Ascending aorta (tissue), 2 donors: ENCODE measurements at regions not wholly inside any gene's neighbourhood (a gene's known extent, or its start where the extent isn't known, plus 50 kb on each side); places are given as distances from the start of the nearest gene placed in this dataset.

ENCODE experiments used
- DNase-seq, 2 donors: peaks; one replicate each; pipeline ENCODE4 v3.0.0-alpha.2; 2019; ENCODE audit warnings: low spot score in 2 of 2
- H3K27ac ChIP-seq, 2 donors: fragments of 200-600 bp; sonication (generic); one replicate each; pipeline ENCODE4 v1.5.1; 2016 to 2017; ENCODE audit warnings: mild to moderate bottlenecking in 1 of 2
- H3K27me3 ChIP-seq: fragments of 200-600 bp; sonication (generic); one replicate; pipeline ENCODE4 v1.5.1; 2017
- H3K36me3 ChIP-seq, 2 donors: fragments of 200-600 bp; sonication (generic); one replicate each; pipeline ENCODE4 v1.5.1; 2016
- H3K4me1 ChIP-seq, 2 donors: fragments of 200-600 bp; sonication (generic); one replicate each; pipeline ENCODE4 v1.5.1; 2016 to 2017; ENCODE audit warnings: mild to moderate bottlenecking in 1 of 2
- H3K4me3 ChIP-seq, 2 donors: fragments of 200-600 bp; sonication (generic); one replicate each; pipeline ENCODE4 v1.5.1; 2016 to 2017; ENCODE audit warnings: mild to moderate bottlenecking in 1 of 2
- H3K9me3 ChIP-seq, 2 donors: fragments of 200-600 bp; sonication (generic); one replicate each; pipeline ENCODE4 v1.5.1; 2016
- intact Hi-C: fragments of 100-400 bp; cut with DNase I; formaldehyde crosslinking; loops from one replicate; pipeline ENCODE4 v1.15.1; 2023
- TF ChIP-seq, protein P1 (sequence below), 3 experiments: fragments of 200-600 bp in 2 of 3; fragments of 450-650 bp in 1 of 3; sonication (generic) in 2 of 3; IDR thresholded peaks; one replicate each; pipeline ENCODE4 v1.5.1; 2016 to 2019; ENCODE audit warnings: antibody characterized with exemption in 3 of 3, mild to moderate bottlenecking in 1 of 3, moderate library complexity in 1 of 3

- H3K4me1 ChIP-seq, result no peaks in the 10 kb centered on the region
- no peak overlapping the region for H3K27ac ChIP-seq
- H3K27me3 ChIP-seq, result no peaks in the 10 kb centered on the region
- TF ChIP-seq, protein P1, sequence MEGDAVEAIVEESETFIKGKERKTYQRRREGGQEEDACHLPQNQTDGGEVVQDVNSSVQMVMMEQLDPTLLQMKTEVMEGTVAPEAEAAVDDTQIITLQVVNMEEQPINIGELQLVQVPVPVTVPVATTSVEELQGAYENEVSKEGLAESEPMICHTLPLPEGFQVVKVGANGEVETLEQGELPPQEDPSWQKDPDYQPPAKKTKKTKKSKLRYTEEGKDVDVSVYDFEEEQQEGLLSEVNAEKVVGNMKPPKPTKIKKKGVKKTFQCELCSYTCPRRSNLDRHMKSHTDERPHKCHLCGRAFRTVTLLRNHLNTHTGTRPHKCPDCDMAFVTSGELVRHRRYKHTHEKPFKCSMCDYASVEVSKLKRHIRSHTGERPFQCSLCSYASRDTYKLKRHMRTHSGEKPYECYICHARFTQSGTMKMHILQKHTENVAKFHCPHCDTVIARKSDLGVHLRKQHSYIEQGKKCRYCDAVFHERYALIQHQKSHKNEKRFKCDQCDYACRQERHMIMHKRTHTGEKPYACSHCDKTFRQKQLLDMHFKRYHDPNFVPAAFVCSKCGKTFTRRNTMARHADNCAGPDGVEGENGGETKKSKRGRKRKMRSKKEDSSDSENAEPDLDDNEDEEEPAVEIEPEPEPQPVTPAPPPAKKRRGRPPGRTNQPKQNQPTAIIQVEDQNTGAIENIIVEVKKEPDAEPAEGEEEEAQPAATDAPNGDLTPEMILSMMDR (IDR thresholded peaks at IDR 0.05), result no peak
- no peak overlapping the region for H3K4me3 ChIP-seq
- no peaks in the 10 kb centered on the region for H3K9me3 ChIP-seq
- no peaks in the 10 kb centered on the region for H3K36me3 ChIP-seq
- peak in 1 of 2 donors; percentile 19 for DNase-seq
- intact Hi-C loops, result no loop called here
Observed at GRCh38 chr17:33534087-33534486, 241.0 kb upstream of the ASIC2 start.

DNA sequence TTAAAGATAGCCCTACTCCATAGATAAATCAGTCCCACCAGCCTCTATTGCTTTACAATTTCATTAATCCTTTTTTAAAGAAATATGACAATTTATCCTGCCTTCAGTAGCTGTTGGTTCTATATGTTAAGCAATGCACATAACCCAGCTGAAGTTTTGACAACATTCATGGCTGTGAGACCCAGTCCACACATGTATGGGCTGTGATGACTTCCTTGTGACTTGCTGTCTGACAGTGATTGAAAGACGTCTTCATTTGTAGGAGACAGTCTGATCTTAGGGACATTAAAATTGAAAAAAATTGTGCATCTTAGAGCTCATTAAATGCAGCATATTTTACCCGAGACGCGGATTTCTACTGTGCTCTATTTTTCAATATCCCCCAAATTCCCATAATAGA, 252.0 kb upstream of the ASIC2 start:
- no peak for DNase-seq
- intact Hi-C loops, result no loop called here
- no peaks in the 10 kb centered on the region for H3K36me3 ChIP-seq

GRCh38 chr17:33550261-33550660, 257.2 kb upstream of the ASIC2 start:
- Histone ChIP-seq H3K36me3 (no peaks in the 10 kb centered on the region), H3K4me3 (no peak overlapping the region), H3K27me3 (no peaks in the 10 kb centered on the region), H3K4me1 (no peaks in the 10 kb centered on the region), H3K27ac (no peak overlapping the region), H3K9me3 (no peaks in the 10 kb centered on the region)
- TF ChIP-seq, protein P1 (IDR thresholded peaks at IDR 0.05), result no peak
- intact Hi-C loops, result no loop called here
- no peak for DNase-seq

More for the DNA sequence above, 252.0 kb upstream of the ASIC2 start:
- H3K4me3 ChIP-seq, result no peak overlapping the region
- no peaks in the 10 kb centered on the region for H3K27me3 ChIP-seq
- TF ChIP-seq, protein P1 (IDR thresholded peaks at IDR 0.05), result no peak
- H3K9me3 ChIP-seq, result no peaks in the 10 kb centered on the region
- H3K27ac ChIP-seq, result no peak overlapping the region
- no peaks in the 10 kb centered on the region for H3K4me1 ChIP-seq

GRCh38 chr17:33551075-33551474, 258.0 kb upstream of the ASIC2 start:
- no peak for DNase-seq
- H3K9me3 ChIP-seq, result no peaks in the 10 kb centered on the region
- no peaks in the 10 kb centered on the region for H3K4me1 ChIP-seq
- TF ChIP-seq, protein P1 (IDR thresholded peaks at IDR 0.05), result no peak
- no peaks in the 10 kb centered on the region for H3K27me3 ChIP-seq
- H3K4me3 ChIP-seq, result no peak overlapping the region
- no peak overlapping the region for H3K27ac ChIP-seq
- intact Hi-C loops, result no loop called here
- H3K36me3 ChIP-seq, result no peaks in the 10 kb centered on the region

DNA sequence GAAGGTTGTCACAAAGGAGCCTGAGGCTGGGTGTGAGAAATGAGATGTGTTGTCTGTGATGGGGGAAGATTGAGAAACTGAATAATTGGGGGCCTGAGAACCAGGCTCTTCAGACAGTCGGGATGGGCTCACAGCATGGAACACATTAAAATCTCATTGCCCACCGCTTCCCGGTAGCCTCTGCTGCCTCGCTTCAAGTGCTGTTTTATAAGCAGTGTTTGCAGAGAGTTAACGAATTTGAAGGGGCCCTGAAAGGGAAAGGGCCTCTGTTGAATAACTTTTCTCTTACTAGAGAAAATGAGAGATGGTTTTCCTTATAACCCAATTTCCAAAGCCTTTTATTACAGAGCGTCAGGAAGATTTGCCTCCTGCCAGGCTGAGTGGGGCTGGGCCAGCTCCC, 258.8 kb upstream of the ASIC2 start:
- Histone ChIP-seq H3K9me3 (no peaks in the 10 kb centered on the region), H3K27me3 (no peaks in the 10 kb centered on the region), H3K36me3 (no peaks in the 10 kb centered on the region), H3K27ac (no peak overlapping the region), H3K4me1 (no peaks in the 10 kb centered on the region), H3K4me3 (no peak overlapping the region)
- TF ChIP-seq, protein P1 (IDR thresholded peaks at IDR 0.05), result no peak
- DNase-seq, result no peak
- intact Hi-C loops, result no loop called here

- intact Hi-C loops, result no loop called here
- no peaks in the 10 kb centered on the region for H3K27me3 ChIP-seq
- H3K4me3 ChIP-seq, result no peak overlapping the region
- H3K27ac ChIP-seq, result peak overlapping the region in 1 of 2 donors; percentile 1
- TF ChIP-seq, protein P1 (IDR thresholded peaks at IDR 0.05), result no peak
- DNase-seq, result no peak
- no peaks in the 10 kb centered on the region for H3K4me1 ChIP-seq
- H3K36me3 ChIP-seq, result no peaks in the 10 kb centered on the region
- peaks cover 4 to 8% of the 10 kb centered on the region in 2 donors for H3K9me3 ChIP-seq
Observed at GRCh38 chr17:33560165-33560564, 267.1 kb upstream of the ASIC2 start.
